GM19239 (cell line): ENCODE measurements at regions not wholly inside any gene's neighbourhood (a gene's known extent, or its start where the extent isn't known, plus 50 kb on each side); places are given as distances from the start of the nearest gene placed in this dataset.
"Not testable (repeated sequence)": the region's sequence is repeated elsewhere in the genome, so short reads cannot be mapped to it uniquely, and the experiment has no call there.

ENCODE experiments used
- DNase-seq: peaks from one replicate; pipeline ENCODE4 v3.0.0; 2011; ENCODE audit warnings: low spot score; ENCODE audit not compliant: insufficient read length
- FAIRE-seq: peaks from 2 replicates; lab custom pipeline; 2011; peaks lifted over from hg19 to GRCh38; lab: Jason Lieb, UNC

- FAIRE-seq (no peak), DNase-seq (no peak)
Observed at GRCh38 chr18:22065311-22065710, 104.1 kb upstream of the GATA6 start.

- no peak for FAIRE-seq
- DNase-seq: no peak
Observed at GRCh38 chr18:22066083-22066485, 103.3 kb upstream of the GATA6 start.

- no peak for FAIRE-seq
Observed at GRCh38 chr18:22067109-22067508, 102.3 kb upstream of the GATA6 start.

GRCh38 chr18:22067682-22068081 is 101.7 kb upstream of the GATA6 start:
- FAIRE-seq: no peak
- no peak for DNase-seq

More at GRCh38 chr18:22067109-22067508, 102.3 kb upstream of the GATA6 start:
- DNase-seq: no peak

GRCh38 chr18:22068784-22069183 is 100.6 kb upstream of the GATA6 start:
- not testable (repeated sequence) for DNase-seq, FAIRE-seq

GRCh38 chr18:22069916-22070315 is 99.5 kb upstream of the GATA6 start:
- FAIRE-seq: no peak
- DNase-seq: no peak

- FAIRE-seq (no peak), DNase-seq (no peak)
Observed at GRCh38 chr18:22073411-22073810, 96.0 kb upstream of the GATA6 start.

GRCh38 chr18:22074282-22075070 is 94.9 kb upstream of the GATA6 start:
- FAIRE-seq (no peak), DNase-seq (no peak)

GRCh38 chr18:22080035-22080434 is 89.4 kb upstream of the GATA6 start:
- FAIRE-seq (no peak), DNase-seq (no peak)

GRCh38 chr18:22082408-22082807 is 87.0 kb upstream of the GATA6 start:
- DNase-seq: no peak
- FAIRE-seq: no peak

- FAIRE-seq: no peak
- no peak for DNase-seq
Observed at GRCh38 chr18:22084547-22084946, 84.8 kb upstream of the GATA6 start.

- DNase-seq (no peak), FAIRE-seq (no peak)
Observed at GRCh38 chr18:22086973-22087372, 82.4 kb upstream of the GATA6 start.

GRCh38 chr18:22088029-22088428 is 81.4 kb upstream of the GATA6 start:
- DNase-seq (no peak), FAIRE-seq (no peak)

- FAIRE-seq (no peak), DNase-seq (no peak)
Observed at GRCh38 chr18:22088996-22089640, 80.3 kb upstream of the GATA6 start.

- no peak for DNase-seq
- no peak for FAIRE-seq
Observed at GRCh38 chr18:22091341-22091740, 78.0 kb upstream of the GATA6 start.

GRCh38 chr18:22093731-22094357 is 75.5 kb upstream of the GATA6 start:
- FAIRE-seq: no peak

GRCh38 chr18:22094358-22094734 is 75.0 kb upstream of the GATA6 start:
- FAIRE-seq: no peak

More at GRCh38 chr18:22093731-22094357, 75.5 kb upstream of the GATA6 start:
- DNase-seq: no peak

GRCh38 chr18:22098563-22098989 is 70.8 kb upstream of the GATA6 start:
- DNase-seq (no peak), FAIRE-seq (no peak)

More at GRCh38 chr18:22094358-22094734, 75.0 kb upstream of the GATA6 start:
- DNase-seq: no peak

GRCh38 chr18:22099925-22100324 is 69.5 kb upstream of the GATA6 start:
- FAIRE-seq: no peak
- no peak for DNase-seq

GRCh38 chr18:22101731-22102130 is 67.7 kb upstream of the GATA6 start:
- DNase-seq (no peak), FAIRE-seq (no peak)

GRCh38 chr18:22102953-22103646 is 66.3 kb upstream of the GATA6 start:
- DNase-seq: no peak
- no peak for FAIRE-seq
